Nephron progenitor cell (in vitro differentiated cells): ENCODE measurements at regions not wholly inside any gene's neighbourhood (a gene's known extent, or its start where the extent isn't known, plus 50 kb on each side); places are given as distances from the start of the nearest gene placed in this dataset.

Experiments used
- DNase-seq: peaks from one replicate; pipeline ENCODE4 v3.0.0; 2021
- H3K27ac Mint-ChIP-seq: 2 replicates; pipeline ENCODE4 v1.8.0; 2021; ENCODE audit warnings: mild to moderate bottlenecking, moderate library complexity, mixed read lengths
- H3K27me3 Mint-ChIP-seq: 2 replicates; pipeline ENCODE4 v1.8.0; 2021; ENCODE audit warnings: mild to moderate bottlenecking, low read depth, mixed read lengths; ENCODE audit not compliant: poor library complexity
- H3K36me3 Mint-ChIP-seq: 2 replicates; pipeline ENCODE4 v1.8.0; 2021; ENCODE audit warnings: low read depth, mixed read lengths
- H3K4me1 Mint-ChIP-seq: 2 replicates; pipeline ENCODE4 v1.8.0; 2021; ENCODE audit warnings: mixed read lengths
- H3K4me3 Mint-ChIP-seq: 2 replicates; pipeline ENCODE4 v1.8.0; 2021; ENCODE audit warnings: mild to moderate bottlenecking, moderate library complexity, mixed read lengths
- H3K9me3 Mint-ChIP-seq: 2 replicates; pipeline ENCODE4 v1.8.0; 2021; ENCODE audit warnings: mild to moderate bottlenecking, moderate library complexity, mixed read lengths
- TF ChIP-seq, protein P1 (sequence below): fragments of 200-600 bp; sonication (generic); IDR thresholded peaks from 2 replicates; pipeline ENCODE4 v1.5.0; 2021; ENCODE audit warnings: antibody characterized with exemption

DNA sequence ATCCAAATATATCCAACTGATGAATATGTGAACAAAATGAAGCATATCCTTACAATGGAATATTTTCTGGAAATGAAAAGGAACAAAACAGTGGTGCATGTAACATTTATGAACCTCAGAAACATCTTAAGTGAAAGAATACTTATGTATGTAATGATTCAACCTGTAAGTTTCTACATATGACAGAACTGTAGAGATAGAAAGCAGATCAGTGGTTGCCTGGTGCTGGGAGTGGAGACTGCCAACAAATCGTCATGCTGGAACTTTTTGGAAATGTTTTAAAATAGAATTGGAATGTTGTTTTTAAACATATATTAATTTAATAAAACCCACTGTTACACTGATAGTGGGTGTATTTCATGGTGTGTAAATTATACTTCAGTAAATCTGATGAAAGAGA lies 667.5 kb downstream of the RAPGEF2 start:
- Mint-ChIP-seq H3K4me3 (no peak overlapping the region), H3K36me3 (no peaks in the 10 kb centered on the region), H3K9me3 (no peaks in the 10 kb centered on the region), H3K27ac (no peak overlapping the region), H3K27me3 (peaks cover 7% of the 10 kb centered on the region), H3K4me1 (no peaks in the 10 kb centered on the region)
- TF ChIP-seq, protein P1, sequence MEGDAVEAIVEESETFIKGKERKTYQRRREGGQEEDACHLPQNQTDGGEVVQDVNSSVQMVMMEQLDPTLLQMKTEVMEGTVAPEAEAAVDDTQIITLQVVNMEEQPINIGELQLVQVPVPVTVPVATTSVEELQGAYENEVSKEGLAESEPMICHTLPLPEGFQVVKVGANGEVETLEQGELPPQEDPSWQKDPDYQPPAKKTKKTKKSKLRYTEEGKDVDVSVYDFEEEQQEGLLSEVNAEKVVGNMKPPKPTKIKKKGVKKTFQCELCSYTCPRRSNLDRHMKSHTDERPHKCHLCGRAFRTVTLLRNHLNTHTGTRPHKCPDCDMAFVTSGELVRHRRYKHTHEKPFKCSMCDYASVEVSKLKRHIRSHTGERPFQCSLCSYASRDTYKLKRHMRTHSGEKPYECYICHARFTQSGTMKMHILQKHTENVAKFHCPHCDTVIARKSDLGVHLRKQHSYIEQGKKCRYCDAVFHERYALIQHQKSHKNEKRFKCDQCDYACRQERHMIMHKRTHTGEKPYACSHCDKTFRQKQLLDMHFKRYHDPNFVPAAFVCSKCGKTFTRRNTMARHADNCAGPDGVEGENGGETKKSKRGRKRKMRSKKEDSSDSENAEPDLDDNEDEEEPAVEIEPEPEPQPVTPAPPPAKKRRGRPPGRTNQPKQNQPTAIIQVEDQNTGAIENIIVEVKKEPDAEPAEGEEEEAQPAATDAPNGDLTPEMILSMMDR = no peak
- DNase-seq = no peak

DNA sequence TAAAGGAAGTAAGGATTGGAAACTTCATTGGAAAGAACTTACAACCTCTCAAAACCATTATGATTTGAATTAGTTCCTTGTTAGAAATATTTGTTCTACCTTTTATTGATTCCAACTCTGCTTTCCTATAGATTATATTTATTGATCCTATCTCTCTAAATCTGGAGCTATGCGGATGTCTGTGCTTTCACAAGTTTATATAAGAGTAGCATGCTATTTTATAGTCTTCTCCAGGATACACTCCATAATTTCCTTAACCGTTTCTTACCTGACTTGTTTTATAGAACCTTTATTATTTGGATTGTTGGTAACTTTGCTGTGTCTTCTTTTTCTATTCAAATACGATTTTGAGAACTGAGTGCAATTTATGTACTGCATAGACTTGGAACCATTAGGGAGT lies 668.1 kb downstream of the RAPGEF2 start:
- TF ChIP-seq, protein P1 = no peak
- Mint-ChIP-seq H3K36me3 (no peaks in the 10 kb centered on the region), H3K27ac (no peak overlapping the region), H3K4me3 (no peak overlapping the region), H3K9me3 (no peaks in the 10 kb centered on the region), H3K27me3 (peaks cover 7% of the 10 kb centered on the region), H3K4me1 (no peaks in the 10 kb centered on the region)
- DNase-seq = no peak

DNA sequence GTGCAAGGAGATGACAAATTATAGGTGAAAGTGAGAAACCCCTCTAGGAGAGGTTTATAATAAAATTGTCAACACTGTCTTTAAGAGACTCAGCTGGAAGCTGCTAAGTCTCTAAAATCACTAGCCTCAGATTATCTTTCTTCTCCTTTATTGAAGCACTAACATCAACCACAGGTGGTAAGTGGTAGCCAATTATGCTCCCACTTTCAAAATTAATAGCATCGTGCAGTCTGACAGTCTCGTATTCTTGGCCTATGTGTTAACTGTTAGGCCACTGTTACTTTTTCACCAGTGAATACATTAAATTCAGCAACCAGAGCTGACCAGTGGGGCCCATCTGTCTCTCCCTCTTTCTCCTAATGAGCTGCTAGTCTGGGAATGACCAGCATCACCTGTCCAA lies 674.1 kb downstream of the RAPGEF2 start:
- peaks cover 4% of the 10 kb centered on the region for H3K27me3 Mint-ChIP-seq
- no peaks in the 10 kb centered on the region for H3K9me3 Mint-ChIP-seq
- H3K4me1 Mint-ChIP-seq = no peaks in the 10 kb centered on the region
- TF ChIP-seq, protein P1 = no peak
- no peak overlapping the region for H3K4me3 Mint-ChIP-seq
- no peak overlapping the region for H3K27ac Mint-ChIP-seq
- no peaks in the 10 kb centered on the region for H3K36me3 Mint-ChIP-seq
- DNase-seq = no peak

DNA sequence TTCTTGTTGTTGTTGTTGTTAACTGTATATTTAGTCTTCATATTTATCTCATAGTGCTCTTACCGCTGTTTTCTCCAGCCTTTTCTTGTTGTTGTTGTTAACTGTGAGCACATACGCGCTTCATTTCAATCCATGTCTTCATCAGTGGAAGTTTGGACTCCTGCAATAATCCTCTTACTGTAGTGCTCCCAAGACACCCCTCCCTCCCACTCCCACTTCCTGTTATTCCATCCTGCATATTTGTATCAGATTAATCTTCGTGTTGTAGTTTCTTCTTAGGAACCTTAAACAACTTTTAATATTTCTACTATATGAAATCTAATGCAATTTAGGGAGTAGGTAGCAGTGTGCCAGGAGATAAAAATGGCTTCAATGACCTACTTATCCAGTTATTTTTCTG lies 674.8 kb downstream of the RAPGEF2 start:
- Mint-ChIP-seq H3K4me3 (no peak overlapping the region), H3K27ac (no peak overlapping the region), H3K9me3 (no peaks in the 10 kb centered on the region), H3K27me3 (peaks cover 4% of the 10 kb centered on the region), H3K36me3 (no peaks in the 10 kb centered on the region), H3K4me1 (no peaks in the 10 kb centered on the region)
- TF ChIP-seq, protein P1 = no peak
- no peak for DNase-seq

DNA sequence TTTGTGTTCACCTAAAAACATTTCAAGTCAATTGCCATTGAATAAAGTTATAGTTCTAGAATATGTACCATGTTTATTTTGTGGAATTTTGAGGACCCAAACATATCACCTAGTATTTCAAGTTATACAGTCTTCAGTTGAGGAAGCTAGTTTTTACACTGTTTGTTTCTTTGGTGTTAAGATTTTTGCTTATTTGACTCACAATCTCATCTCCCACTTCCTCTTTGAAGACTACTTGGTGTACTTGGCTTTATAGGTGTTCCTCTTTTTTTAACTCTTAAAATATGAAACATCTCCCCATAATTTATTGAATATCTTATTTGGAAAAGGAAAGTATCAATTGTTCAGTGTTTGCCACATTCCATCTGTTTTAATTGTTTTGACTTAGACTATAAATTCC lies 675.4 kb downstream of the RAPGEF2 start:
- H3K4me1 Mint-ChIP-seq = no peaks in the 10 kb centered on the region
- H3K27me3 Mint-ChIP-seq = peaks cover 4% of the 10 kb centered on the region
- TF ChIP-seq, protein P1 = no peak
- H3K27ac Mint-ChIP-seq = no peak overlapping the region
- DNase-seq = no peak
- H3K9me3 Mint-ChIP-seq = no peaks in the 10 kb centered on the region
- no peaks in the 10 kb centered on the region for H3K36me3 Mint-ChIP-seq
- no peak overlapping the region for H3K4me3 Mint-ChIP-seq

DNA sequence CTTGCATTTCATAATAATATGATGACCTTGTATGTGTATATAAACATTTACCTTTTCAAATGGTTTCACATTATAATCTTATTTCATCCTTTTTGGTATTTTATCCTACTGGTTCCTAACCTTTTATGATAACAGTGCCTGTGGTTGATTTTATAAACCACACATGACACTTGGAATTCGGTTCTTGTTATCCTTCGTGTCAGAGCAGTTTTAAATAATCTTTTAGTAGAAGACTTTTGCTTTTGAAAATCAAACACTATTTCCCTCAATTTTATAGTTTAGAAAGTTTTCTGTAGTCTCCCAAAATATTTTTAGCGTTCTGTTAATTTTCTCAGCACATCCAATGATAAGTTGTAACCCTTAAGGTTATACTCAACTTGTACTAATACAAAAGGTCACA lies 676.8 kb downstream of the RAPGEF2 start:
- Mint-ChIP-seq H3K4me3 (no peak overlapping the region), H3K27me3 (no peaks in the 10 kb centered on the region), H3K4me1 (no peaks in the 10 kb centered on the region), H3K36me3 (no peaks in the 10 kb centered on the region), H3K27ac (no peak overlapping the region), H3K9me3 (no peaks in the 10 kb centered on the region)
- no peak for DNase-seq
- TF ChIP-seq, protein P1 = no peak
